ENCODE measurements at regions not wholly inside any gene's neighbourhood (a gene's known extent, or its start where the extent isn't known, plus 50 kb on each side); places are given as distances from the start of the nearest gene placed in this dataset.

DNA sequence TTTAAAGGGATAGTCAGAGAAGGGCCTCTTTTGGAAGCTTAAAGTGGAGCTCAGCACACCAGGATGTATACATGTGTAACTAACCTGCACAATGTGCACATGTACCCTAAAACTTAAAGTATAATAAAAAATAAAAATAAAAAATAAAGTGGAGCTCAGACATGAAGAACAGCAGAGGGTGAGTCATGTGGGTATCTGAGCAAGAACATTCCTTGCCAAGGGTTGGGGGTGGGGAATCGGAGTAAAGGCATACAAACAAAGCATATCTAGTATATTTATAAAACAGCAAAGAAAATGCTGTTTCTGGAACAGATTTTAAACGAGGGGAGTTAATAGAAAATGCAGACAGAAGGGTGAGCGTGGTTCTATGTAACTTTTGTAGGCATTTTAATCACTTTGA lies 562.6 kb upstream of the ANO3 start:
- TF ChIP-seq POLR2A (IDR thresholded peaks at IDR 0.05) = no peak
- TF ChIP-seq, protein P1, sequence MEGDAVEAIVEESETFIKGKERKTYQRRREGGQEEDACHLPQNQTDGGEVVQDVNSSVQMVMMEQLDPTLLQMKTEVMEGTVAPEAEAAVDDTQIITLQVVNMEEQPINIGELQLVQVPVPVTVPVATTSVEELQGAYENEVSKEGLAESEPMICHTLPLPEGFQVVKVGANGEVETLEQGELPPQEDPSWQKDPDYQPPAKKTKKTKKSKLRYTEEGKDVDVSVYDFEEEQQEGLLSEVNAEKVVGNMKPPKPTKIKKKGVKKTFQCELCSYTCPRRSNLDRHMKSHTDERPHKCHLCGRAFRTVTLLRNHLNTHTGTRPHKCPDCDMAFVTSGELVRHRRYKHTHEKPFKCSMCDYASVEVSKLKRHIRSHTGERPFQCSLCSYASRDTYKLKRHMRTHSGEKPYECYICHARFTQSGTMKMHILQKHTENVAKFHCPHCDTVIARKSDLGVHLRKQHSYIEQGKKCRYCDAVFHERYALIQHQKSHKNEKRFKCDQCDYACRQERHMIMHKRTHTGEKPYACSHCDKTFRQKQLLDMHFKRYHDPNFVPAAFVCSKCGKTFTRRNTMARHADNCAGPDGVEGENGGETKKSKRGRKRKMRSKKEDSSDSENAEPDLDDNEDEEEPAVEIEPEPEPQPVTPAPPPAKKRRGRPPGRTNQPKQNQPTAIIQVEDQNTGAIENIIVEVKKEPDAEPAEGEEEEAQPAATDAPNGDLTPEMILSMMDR (IDR thresholded peaks at IDR 0.05) = no peak
- TF ChIP-seq POLR2AphosphoS5 (IDR thresholded peaks at IDR 0.05) = no peak
- TF ChIP-seq EP300 (IDR thresholded peaks at IDR 0.05) = no peak

Measured in upper lobe of left lung (tissue), 4 donors.